ENCODE measurements at regions not wholly inside any gene's neighbourhood (a gene's known extent, or its start where the extent isn't known, plus 50 kb on each side); places are given as distances from the start of the nearest gene placed in this dataset.

GRCh38 chr13:48852911-48853727 lies 122.6 kb upstream of the FNDC3A start:
- TF ChIP-seq CTCF (IDR thresholded peaks at IDR 0.05; ENCODE audit: insufficient read depth, low read length) = no peak
- TF ChIP-seq POLR2AphosphoS5 (IDR thresholded peaks at IDR 0.05; ENCODE audit: low read depth) = no peak

All from HL-60 (cell line).